ENCODE measurements at regions not wholly inside any gene's neighbourhood (a gene's known extent, or its start where the extent isn't known, plus 50 kb on each side); places are given as distances from the start of the nearest gene placed in this dataset.

DNA sequence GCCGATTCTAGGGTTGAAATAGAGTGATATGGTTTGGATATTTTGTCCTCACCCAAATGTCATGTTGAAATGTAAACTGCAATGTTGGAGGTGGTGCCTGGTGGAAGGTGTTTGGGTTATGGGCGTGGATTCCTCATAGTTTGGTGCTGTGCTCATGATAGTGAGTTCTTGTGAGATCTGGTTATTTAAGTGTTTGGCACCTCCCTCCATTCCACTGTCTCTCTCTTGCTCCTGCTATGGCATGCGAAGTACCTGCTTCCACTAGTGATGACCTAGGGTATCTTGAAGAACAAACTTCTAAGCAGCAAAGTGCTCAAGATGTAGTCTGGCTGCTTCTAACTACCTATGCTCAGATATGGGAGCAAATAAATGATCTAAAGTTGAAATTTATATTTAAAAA lies 56.0 kb upstream of the TSPAN18 start:
- DNase-seq, result no peak
- no peaks in the 10 kb centered on the region for H3K9me3 ChIP-seq (ENCODE audit: control insufficient read depth in 2 of 3, insufficient read depth in 1 of 3, low read length in 3 of 3)
- TF ChIP-seq, protein P1, sequence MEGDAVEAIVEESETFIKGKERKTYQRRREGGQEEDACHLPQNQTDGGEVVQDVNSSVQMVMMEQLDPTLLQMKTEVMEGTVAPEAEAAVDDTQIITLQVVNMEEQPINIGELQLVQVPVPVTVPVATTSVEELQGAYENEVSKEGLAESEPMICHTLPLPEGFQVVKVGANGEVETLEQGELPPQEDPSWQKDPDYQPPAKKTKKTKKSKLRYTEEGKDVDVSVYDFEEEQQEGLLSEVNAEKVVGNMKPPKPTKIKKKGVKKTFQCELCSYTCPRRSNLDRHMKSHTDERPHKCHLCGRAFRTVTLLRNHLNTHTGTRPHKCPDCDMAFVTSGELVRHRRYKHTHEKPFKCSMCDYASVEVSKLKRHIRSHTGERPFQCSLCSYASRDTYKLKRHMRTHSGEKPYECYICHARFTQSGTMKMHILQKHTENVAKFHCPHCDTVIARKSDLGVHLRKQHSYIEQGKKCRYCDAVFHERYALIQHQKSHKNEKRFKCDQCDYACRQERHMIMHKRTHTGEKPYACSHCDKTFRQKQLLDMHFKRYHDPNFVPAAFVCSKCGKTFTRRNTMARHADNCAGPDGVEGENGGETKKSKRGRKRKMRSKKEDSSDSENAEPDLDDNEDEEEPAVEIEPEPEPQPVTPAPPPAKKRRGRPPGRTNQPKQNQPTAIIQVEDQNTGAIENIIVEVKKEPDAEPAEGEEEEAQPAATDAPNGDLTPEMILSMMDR (IDR thresholded peaks at IDR 0.05; ENCODE audit: borderline replicate concordance, extremely low read depth, insufficient read depth), result no peak
- no peak overlapping the region for H3K4me3 ChIP-seq (ENCODE audit: low read length in 3 of 3)
- no peaks in the 10 kb centered on the region for H3K36me3 ChIP-seq (ENCODE audit: control insufficient read depth in 2 of 3, insufficient read depth in 3 of 3, low read length in 3 of 3)
- no peak for FAIRE-seq
- intact Hi-C loops (cut with DNase I), result no loop called here
- H3K27ac ChIP-seq (ENCODE audit: low read depth in 2 of 2, low read length in 2 of 2), result no peak overlapping the region
- no peak overlapping the region for H3K9ac ChIP-seq (ENCODE audit: low read length in 3 of 3)
- H3K4me1 ChIP-seq (ENCODE audit: control insufficient read depth in 2 of 3, insufficient read depth in 2 of 3, low read depth in 1 of 3, low read length in 3 of 3), result no peaks in the 10 kb centered on the region
- no peaks in the 10 kb centered on the region for H3K27me3 ChIP-seq (ENCODE audit: control insufficient read depth, insufficient read depth, low read length)

- TF ChIP-seq, protein P1 (IDR thresholded peaks at IDR 0.05; ENCODE audit: borderline replicate concordance, extremely low read depth, insufficient read depth), result no peak
- no peaks in the 10 kb centered on the region for H3K4me1 ChIP-seq (ENCODE audit: control insufficient read depth in 2 of 3, insufficient read depth in 2 of 3, low read depth in 1 of 3, low read length in 3 of 3)
- H3K36me3 ChIP-seq (ENCODE audit: control insufficient read depth in 2 of 3, insufficient read depth in 3 of 3, low read length in 3 of 3), result no peaks in the 10 kb centered on the region
- no peak overlapping the region for H3K9ac ChIP-seq (ENCODE audit: low read length in 3 of 3)
- no peak for DNase-seq
- no peak overlapping the region for H3K27ac ChIP-seq (ENCODE audit: low read depth in 2 of 2, low read length in 2 of 2)
- H3K27me3 ChIP-seq (ENCODE audit: control insufficient read depth, insufficient read depth, low read length), result no peaks in the 10 kb centered on the region
- no peaks in the 10 kb centered on the region for H3K9me3 ChIP-seq (ENCODE audit: control insufficient read depth in 2 of 3, insufficient read depth in 1 of 3, low read length in 3 of 3)
- no peak overlapping the region for H3K4me3 ChIP-seq (ENCODE audit: low read length in 3 of 3)
- intact Hi-C loops (cut with DNase I), result no loop called here
- FAIRE-seq, result no peak
Observed at GRCh38 chr11:44671234-44671633, 55.5 kb upstream of the TSPAN18 start.

DNA sequence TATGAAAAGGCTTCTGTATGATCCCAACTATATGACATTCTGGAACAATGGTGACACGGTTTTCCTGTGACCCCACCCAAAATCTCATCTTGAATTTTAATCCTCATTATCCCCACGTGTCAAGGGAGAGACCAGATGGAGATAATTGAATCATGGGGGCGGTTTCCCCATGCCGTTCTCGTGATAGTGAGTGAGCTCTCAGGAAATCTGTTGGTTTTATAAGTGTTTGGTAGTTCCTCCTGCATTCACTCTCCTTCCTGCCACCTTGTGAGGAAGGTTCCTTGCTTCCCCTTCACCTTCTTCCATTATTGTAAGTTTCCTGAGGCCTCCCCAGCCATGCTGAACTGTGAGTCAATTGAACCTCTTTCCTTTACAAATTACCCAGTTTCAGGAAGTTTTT lies 53.1 kb upstream of the TSPAN18 start:
- no peak for FAIRE-seq
- intact Hi-C loops (cut with DNase I), result no loop called here

GRCh38 chr11:44674809-44675208 lies 52.0 kb upstream of the TSPAN18 start:
- DNase-seq (no peak), FAIRE-seq (no peak)
- Histone ChIP-seq H3K4me1 (ENCODE audit: control insufficient read depth in 2 of 3, insufficient read depth in 2 of 3, low read depth in 1 of 3, low read length in 3 of 3) (no peaks in the 10 kb centered on the region), H3K27me3 (ENCODE audit: control insufficient read depth, insufficient read depth, low read length) (no peaks in the 10 kb centered on the region), H3K36me3 (ENCODE audit: control insufficient read depth in 2 of 3, insufficient read depth in 3 of 3, low read length in 3 of 3) (no peaks in the 10 kb centered on the region), H3K9me3 (ENCODE audit: control insufficient read depth in 2 of 3, insufficient read depth in 1 of 3, low read length in 3 of 3) (no peaks in the 10 kb centered on the region), H3K4me3 (ENCODE audit: low read length in 3 of 3) (no peak overlapping the region), H3K27ac (ENCODE audit: low read depth in 2 of 2, low read length in 2 of 2) (no peak overlapping the region), H3K9ac (ENCODE audit: low read length in 3 of 3) (no peak overlapping the region)
- intact Hi-C loops (cut with DNase I), result no loop called here
- TF ChIP-seq, protein P1 (IDR thresholded peaks at IDR 0.05; ENCODE audit: borderline replicate concordance, extremely low read depth, insufficient read depth), result no peak

More for the DNA sequence above, 53.1 kb upstream of the TSPAN18 start:
- DNase-seq, result no peak
- Histone ChIP-seq H3K4me3 (ENCODE audit: low read length in 3 of 3) (no peak overlapping the region), H3K27ac (ENCODE audit: low read depth in 2 of 2, low read length in 2 of 2) (no peak overlapping the region), H3K4me1 (ENCODE audit: control insufficient read depth in 2 of 3, insufficient read depth in 2 of 3, low read depth in 1 of 3, low read length in 3 of 3) (no peaks in the 10 kb centered on the region), H3K36me3 (ENCODE audit: control insufficient read depth in 2 of 3, insufficient read depth in 3 of 3, low read length in 3 of 3) (no peaks in the 10 kb centered on the region), H3K9me3 (ENCODE audit: control insufficient read depth in 2 of 3, insufficient read depth in 1 of 3, low read length in 3 of 3) (no peaks in the 10 kb centered on the region), H3K27me3 (ENCODE audit: control insufficient read depth, insufficient read depth, low read length) (no peaks in the 10 kb centered on the region), H3K9ac (ENCODE audit: low read length in 3 of 3) (no peak overlapping the region)
- TF ChIP-seq, protein P1 (IDR thresholded peaks at IDR 0.05; ENCODE audit: borderline replicate concordance, extremely low read depth, insufficient read depth), result no peak

All from kidney (tissue), 13 donors.